HL-60 (cell line): ENCODE measurements at regions not wholly inside any gene's neighbourhood (a gene's known extent, or its start where the extent isn't known, plus 50 kb on each side); places are given as distances from the start of the nearest gene placed in this dataset.

ENCODE experiments used
- DNase-seq, 2 experiments: peaks; one replicate each; pipeline ENCODE4 v3.0.0-alpha.2; 2010 to 2020; ENCODE audit warnings: low read depth in 1 of 2, low spot score in 1 of 2
- H3K27ac ChIP-seq: fragments of 250-450 bp; sonication (Bioruptor Pico); replicated peaks from 2 replicates; pipeline ENCODE4 v1.5.1; 2020; ENCODE audit warnings: mild to moderate bottlenecking, moderate library complexity
- H3K27me3 ChIP-seq: fragments of 250-450 bp; sonication (Bioruptor Pico); 2 replicates; pipeline ENCODE4 v1.5.1; 2021; ENCODE audit warnings: mild to moderate bottlenecking, moderate library complexity; ENCODE audit not compliant: insufficient read depth, poor library complexity, severe bottlenecking
- H3K4me3 ChIP-seq: replicated peaks from 2 replicates; pipeline ENCODE4 v1.5.1; 2011; ENCODE audit warnings: mild to moderate bottlenecking, control low read depth, low read length; ENCODE audit not compliant: insufficient read depth
- GABPA ChIP-seq: IDR thresholded peaks from 2 replicates; pipeline ENCODE4 v1.6.1; 2012; ENCODE audit warnings: low read depth
- POLR2AphosphoS5 ChIP-seq: IDR thresholded peaks from 2 replicates; pipeline ENCODE4 v1.6.1; 2012; ENCODE audit warnings: low read depth
- SPI1 ChIP-seq: IDR thresholded peaks from 2 replicates; pipeline ENCODE4 v1.6.1; 2012; ENCODE audit warnings: low read depth, mild to moderate bottlenecking, borderline replicate concordance
- TF ChIP-seq, protein P1 (sequence below): IDR thresholded peaks from 2 replicates; pipeline ENCODE4 v1.6.1; 2012; ENCODE audit warnings: low read depth; ENCODE audit not compliant: insufficient replicate concordance
- TF ChIP-seq, protein P2 (sequence below): IDR thresholded peaks from one replicate; pipeline ENCODE4 v1.5.1; 2011; ENCODE audit warnings: low read length, control low read depth, inconsistent platforms; ENCODE audit not compliant: insufficient read depth

DNA sequence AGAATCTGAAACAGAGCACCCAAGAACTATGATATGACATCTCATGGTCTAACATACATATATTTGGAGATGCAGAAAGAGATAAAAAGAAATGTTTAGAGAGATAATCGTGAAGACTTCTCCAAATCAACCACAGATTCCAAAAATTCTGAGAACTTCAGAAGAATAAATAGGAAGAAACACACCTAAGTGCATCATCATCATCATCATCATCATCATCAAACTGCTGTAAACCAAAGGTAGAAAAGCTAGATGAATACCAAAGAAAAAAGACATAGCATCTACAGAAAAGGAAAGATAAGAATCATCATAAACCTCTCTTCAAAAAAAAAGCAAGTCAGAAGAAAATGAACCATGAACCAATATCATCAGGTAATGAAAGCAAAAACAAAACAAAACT is 124.2 kb downstream of the PPP1R3A start:
- Histone ChIP-seq H3K4me3 (no peak overlapping the region), H3K27ac (no peak overlapping the region), H3K27me3 (no peaks in the 10 kb centered on the region)
- no peak for DNase-seq
- TF ChIP-seq, protein P1, sequence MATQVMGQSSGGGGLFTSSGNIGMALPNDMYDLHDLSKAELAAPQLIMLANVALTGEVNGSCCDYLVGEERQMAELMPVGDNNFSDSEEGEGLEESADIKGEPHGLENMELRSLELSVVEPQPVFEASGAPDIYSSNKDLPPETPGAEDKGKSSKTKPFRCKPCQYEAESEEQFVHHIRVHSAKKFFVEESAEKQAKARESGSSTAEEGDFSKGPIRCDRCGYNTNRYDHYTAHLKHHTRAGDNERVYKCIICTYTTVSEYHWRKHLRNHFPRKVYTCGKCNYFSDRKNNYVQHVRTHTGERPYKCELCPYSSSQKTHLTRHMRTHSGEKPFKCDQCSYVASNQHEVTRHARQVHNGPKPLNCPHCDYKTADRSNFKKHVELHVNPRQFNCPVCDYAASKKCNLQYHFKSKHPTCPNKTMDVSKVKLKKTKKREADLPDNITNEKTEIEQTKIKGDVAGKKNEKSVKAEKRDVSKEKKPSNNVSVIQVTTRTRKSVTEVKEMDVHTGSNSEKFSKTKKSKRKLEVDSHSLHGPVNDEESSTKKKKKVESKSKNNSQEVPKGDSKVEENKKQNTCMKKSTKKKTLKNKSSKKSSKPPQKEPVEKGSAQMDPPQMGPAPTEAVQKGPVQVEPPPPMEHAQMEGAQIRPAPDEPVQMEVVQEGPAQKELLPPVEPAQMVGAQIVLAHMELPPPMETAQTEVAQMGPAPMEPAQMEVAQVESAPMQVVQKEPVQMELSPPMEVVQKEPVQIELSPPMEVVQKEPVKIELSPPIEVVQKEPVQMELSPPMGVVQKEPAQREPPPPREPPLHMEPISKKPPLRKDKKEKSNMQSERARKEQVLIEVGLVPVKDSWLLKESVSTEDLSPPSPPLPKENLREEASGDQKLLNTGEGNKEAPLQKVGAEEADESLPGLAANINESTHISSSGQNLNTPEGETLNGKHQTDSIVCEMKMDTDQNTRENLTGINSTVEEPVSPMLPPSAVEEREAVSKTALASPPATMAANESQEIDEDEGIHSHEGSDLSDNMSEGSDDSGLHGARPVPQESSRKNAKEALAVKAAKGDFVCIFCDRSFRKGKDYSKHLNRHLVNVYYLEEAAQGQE, result no peak
- no peak for TF ChIP-seq GABPA
- no peak for TF ChIP-seq SPI1
- TF ChIP-seq, protein P2, sequence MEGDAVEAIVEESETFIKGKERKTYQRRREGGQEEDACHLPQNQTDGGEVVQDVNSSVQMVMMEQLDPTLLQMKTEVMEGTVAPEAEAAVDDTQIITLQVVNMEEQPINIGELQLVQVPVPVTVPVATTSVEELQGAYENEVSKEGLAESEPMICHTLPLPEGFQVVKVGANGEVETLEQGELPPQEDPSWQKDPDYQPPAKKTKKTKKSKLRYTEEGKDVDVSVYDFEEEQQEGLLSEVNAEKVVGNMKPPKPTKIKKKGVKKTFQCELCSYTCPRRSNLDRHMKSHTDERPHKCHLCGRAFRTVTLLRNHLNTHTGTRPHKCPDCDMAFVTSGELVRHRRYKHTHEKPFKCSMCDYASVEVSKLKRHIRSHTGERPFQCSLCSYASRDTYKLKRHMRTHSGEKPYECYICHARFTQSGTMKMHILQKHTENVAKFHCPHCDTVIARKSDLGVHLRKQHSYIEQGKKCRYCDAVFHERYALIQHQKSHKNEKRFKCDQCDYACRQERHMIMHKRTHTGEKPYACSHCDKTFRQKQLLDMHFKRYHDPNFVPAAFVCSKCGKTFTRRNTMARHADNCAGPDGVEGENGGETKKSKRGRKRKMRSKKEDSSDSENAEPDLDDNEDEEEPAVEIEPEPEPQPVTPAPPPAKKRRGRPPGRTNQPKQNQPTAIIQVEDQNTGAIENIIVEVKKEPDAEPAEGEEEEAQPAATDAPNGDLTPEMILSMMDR, result no peak
- TF ChIP-seq POLR2AphosphoS5, result no peak

DNA sequence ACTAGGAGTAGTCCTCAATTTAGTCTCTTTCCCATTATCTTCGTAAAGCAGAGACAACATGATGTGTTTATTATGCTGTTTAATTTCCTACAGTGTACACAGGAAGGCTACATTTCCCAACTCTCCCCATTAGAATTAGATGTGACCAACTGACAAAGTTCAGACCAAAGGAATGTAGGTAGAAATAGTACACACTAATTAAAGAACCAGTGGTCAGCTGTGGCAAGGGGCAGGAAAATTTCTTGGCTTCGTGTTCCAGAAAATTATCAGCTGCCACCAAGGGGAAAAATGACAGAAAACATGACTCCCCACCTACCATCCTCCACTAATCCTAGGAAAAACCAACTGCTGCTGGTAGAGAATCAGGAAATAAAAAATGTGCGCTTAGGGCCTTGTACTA is 125.6 kb downstream of the PPP1R3A start:
- Histone ChIP-seq H3K4me3 (no peak overlapping the region), H3K27ac (no peak overlapping the region), H3K27me3 (no peaks in the 10 kb centered on the region)
- no peak for DNase-seq
- TF ChIP-seq, protein P1, result no peak
- TF ChIP-seq SPI1 (no peak), POLR2AphosphoS5 (no peak), GABPA (no peak)
- TF ChIP-seq, protein P2, result no peak

DNA sequence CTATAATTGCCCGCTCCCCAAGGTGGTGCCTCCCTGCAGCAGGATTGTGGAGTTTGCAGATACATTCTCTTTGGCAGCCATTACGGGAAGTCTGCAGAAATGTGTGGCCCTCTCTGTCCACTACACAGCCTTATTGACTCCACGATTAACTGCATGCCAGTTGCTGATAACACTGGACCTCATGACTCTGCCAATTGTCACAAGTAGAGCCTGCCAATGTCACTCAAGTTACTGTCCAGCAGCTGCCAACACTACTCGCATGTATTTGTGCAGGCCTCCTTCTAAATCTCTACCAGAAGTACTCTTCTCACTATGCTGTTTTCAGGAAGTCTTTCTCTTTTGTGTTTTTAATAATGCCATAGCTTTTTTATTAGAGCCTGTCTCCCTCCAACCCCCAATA is 128.8 kb downstream of the PPP1R3A start:
- Histone ChIP-seq H3K4me3 (no peak overlapping the region), H3K27ac (no peak overlapping the region), H3K27me3 (no peaks in the 10 kb centered on the region)
- no peak for DNase-seq
- TF ChIP-seq, protein P2, result no peak
- no peak for TF ChIP-seq SPI1
- TF ChIP-seq GABPA, result no peak
- no peak for TF ChIP-seq POLR2AphosphoS5
- TF ChIP-seq, protein P1, result no peak
